GM18498 (cell line): ENCODE measurements at regions not wholly inside any gene's neighbourhood (a gene's known extent, or its start where the extent isn't known, plus 50 kb on each side); places are given as distances from the start of the nearest gene placed in this dataset.

Source experiments
- ATAC-seq: cut with Tn5 transposase; IDR thresholded peaks from one replicate; pipeline ENCODE4 v1.9.1; 2021; ENCODE audit warnings: mild to moderate bottlenecking, moderate library complexity; ENCODE audit not compliant: unreplicated experiment

DNA sequence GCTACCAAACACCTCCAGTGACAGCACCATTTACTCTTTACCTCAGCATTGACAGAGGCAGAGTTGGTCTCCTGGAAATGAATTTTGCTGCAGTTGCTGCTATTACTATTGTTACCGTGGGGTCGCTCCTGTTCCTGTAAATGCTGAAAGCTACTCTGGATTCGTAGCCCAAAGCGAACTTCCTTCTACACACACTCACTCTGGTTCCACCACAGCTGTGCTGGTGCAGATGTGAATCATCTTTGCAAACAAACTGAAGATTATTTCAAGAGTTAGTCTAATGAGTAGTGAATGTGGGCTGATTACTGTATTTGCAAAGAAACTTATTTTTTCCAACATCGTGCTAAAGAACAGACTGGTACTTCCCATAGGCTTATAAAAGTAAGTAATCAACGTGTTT lies 304.0 kb downstream of the LPIN1 start:
- ATAC-seq: no peak

- no peak for ATAC-seq
These were observed 305.4 kb downstream of the LPIN1 start for GRCh38 chr2:12051831-12052230.

GRCh38 chr2:12052796-12053195 lies 306.4 kb downstream of the LPIN1 start:
- no peak for ATAC-seq

DNA sequence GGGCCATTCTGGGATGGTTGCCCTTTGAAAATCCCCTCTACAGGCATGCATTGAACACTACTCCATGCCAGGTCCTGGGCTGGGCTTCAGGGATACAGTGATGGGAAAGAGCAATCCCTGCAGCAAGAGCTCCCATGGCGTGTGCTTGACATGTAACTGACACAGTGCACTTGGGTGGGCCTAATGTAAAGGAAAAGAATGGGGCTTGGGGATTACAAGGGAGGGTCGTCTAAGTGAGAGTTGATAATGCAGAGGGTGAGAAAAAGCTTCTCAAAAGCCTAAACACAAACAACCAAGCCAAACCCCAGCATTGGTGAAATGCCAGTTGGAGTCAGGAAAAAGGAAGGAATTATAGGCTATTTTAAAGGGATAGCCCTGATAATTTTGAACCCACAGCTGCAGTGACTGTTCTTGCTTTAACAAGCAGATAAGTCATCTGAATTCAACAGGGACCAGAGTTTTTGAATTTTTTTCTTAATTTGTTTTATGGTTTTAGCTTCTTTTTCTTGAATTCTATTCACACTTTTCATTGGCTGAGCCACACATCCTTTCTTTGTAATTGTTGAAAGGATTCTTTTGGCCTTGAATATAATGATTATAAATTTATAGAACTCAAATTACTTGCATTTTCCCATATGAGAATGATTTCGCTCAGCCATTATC lies 308.7 kb downstream of the LPIN1 start:
- ATAC-seq: no peak

GRCh38 chr2:12057436-12058166 lies 311.2 kb downstream of the LPIN1 start:
- peak; percentile 92 for ATAC-seq

DNA sequence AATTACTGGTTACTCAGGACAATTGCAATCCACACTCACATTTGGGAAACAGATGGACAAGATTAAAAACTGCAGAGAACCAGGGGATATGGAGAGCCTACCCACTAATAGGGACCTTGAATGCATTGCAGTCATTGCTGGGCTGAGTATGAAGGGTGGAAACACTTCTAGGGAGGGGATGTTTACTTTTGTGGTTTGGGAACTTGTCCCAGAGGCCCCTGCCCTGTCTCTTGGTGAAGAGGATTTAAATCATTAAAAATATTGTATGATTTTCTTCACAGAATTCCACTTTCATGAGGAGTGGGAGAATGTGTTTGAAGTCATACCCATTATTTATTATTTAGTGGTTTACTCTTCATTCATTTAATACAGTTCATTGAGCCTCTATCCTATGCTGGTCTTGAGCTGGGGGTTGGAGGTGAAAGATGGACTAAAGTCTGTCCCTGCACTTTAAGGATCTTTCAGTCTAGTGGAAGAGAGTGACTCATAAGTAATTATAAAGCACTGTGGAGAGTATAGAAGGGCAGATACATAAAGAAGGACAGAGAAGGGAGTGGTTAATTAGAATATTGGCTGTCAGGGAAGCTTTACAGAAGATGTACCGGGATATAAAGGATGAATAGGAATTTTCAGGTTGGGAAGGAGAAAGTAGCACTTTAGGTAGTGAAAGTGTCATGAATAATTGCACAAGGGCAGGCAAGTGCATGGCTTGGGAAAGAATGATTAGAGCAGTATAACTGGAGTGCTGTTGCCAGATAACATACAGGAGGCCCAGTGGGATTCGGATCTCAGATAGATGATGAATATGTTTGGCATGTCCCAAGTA lies 313.4 kb downstream of the LPIN1 start:
- no peak for ATAC-seq

- ATAC-seq: no peak
These were observed 314.5 kb downstream of the LPIN1 start for GRCh38 chr2:12060886-12061285.

DNA sequence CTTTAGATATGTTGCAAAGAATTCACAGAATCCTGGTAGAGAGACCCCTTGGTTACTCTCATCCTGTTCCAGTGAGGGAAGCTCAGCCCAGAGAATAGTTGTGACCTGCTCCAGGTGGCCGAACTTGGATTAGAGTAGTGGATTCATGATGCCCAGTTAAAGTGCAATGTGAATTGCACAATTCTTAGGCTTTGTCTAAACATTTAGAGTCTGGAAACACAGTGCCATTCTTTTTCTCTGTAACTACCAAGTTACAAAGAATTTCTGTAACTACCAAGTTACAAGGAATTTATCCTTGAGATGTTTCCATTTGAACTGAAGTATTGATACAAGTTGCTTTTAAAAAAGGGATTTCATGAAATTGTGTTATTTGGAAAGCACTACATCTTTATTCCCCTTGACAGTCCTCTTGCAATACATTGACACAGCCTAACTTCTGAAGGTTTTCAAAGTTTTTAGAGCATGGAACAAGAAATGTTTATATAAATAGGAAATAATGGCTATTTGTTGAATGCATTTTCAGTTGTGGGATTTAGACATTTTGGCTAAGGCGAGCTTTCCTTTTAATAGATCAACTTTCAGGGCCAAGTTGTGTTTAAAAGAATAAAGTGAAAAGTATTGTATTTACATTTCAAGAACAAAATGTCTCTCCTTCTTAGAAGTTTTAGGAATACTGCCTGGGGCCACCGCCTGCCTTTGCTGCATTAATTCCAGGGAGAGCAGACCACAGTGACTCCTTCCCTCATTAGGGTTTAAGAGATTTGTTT lies 315.0 kb downstream of the LPIN1 start:
- no peak for ATAC-seq

GRCh38 chr2:12062053-12062395 lies 315.6 kb downstream of the LPIN1 start:
- ATAC-seq: no peak

- ATAC-seq: no peak
These were observed 316.8 kb downstream of the LPIN1 start for GRCh38 chr2:12063210-12063609.

DNA sequence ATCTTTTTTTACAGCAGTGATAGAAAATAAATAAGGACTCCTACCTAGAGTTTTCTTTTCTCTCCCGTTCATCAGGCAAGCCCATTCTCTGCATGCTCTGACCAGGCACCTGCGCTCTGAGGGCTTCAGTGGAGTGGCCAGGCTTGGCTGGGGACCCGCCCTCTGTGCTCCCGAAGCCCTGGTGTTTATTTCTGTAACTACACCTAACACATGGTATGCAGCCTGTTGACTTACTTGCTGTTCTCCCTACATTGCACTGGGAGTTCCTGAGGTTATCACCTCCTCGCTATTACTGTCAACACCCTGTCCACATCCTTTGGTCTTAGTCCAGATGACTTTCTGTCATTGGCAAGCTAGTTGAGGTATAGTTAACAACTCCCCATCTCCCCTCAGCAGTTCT lies 317.7 kb downstream of the LPIN1 start:
- ATAC-seq: no peak

DNA sequence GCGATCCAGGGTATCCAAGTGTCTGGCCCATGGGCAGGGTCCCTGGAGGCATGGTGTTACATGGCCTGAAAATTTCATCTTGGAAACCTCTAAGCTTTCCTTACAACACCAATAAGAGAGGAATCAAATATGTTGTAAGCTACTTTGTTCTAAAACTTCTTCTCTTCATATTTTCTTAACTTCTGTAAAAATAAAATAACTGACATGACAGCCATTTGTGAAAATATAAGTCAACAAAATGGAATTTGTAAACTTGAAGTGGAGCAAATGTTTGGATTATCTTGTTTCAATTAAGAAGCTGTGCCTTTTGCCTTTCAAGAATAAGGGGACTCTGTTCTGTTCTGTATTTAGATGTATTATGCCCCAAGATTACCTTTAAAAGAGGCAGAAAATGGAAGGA lies 319.7 kb downstream of the LPIN1 start:
- ATAC-seq: no peak

DNA sequence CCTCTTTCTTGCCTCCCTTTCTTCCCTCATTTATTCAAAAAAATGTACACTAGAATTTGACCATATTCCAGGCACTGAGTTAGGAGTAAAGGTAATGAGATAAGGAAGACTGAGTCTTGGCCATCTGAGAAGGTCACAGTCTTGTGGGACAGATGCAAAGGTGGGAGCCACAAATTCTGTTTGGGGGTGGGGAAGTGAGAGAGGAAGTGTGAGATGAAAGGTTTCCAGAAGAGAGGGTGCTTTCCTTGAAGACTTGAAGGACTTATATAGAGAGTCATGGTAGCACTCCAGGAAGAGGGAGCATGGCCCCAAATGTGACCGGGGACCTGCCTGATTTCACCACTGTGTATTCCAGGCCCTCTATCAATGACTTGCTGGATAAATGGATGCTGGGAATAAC lies 320.6 kb downstream of the LPIN1 start:
- ATAC-seq: no peak

GRCh38 chr2:12068796-12069538 lies 322.5 kb downstream of the LPIN1 start:
- no peak for ATAC-seq

DNA sequence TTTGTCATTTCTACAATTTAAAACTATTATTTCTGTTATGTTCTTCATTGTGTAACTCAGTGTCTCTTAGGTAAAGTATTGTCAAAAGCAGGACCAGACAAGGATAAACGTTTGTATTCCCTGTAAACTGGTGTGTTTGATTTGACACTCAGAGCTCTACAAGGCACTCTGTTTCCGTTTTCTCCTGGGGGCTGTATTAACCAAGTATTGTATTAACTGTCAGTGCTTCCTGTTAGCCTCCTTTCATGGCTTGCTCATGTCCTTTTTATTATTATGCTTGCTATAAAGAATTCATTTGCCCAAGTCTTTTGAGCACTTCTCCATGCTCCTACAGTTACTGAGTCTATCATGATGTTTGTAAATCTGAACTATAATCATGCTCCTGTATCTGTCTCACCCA lies 323.7 kb downstream of the LPIN1 start:
- no peak for ATAC-seq

- ATAC-seq: no peak
These were observed 324.1 kb downstream of the LPIN1 start for GRCh38 chr2:12070581-12070980.

GRCh38 chr2:12071318-12071717 lies 324.9 kb downstream of the LPIN1 start:
- peak; percentile 67 for ATAC-seq

DNA sequence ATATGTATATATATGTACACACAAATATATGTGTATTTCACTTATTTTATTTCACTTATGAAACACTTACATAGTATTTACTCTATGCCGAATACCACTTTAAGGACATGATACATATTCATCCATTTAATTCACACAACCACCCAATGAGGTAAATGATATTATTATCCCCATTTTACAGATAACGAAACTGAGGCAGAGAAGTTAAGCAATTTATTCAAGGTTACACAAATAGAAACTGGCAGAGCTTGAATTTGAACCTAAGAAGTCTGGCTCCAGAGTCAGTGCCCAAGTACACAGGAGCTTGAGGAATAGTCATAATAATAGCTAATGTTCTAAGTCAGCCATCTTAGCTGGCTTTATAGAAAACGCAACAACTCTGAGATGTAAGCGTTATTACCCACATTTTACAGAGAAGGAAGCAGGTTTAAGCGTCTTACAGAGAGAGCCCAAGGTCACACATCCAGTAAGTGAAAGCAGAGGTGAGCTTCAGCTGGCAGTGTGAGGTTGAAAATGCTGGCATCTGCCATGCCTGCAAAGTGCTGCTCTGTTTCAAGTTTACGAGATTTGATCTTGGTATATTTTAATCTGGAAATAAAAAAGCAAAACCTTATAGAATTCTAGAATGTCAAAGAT lies 326.9 kb downstream of the LPIN1 start:
- no peak for ATAC-seq

DNA sequence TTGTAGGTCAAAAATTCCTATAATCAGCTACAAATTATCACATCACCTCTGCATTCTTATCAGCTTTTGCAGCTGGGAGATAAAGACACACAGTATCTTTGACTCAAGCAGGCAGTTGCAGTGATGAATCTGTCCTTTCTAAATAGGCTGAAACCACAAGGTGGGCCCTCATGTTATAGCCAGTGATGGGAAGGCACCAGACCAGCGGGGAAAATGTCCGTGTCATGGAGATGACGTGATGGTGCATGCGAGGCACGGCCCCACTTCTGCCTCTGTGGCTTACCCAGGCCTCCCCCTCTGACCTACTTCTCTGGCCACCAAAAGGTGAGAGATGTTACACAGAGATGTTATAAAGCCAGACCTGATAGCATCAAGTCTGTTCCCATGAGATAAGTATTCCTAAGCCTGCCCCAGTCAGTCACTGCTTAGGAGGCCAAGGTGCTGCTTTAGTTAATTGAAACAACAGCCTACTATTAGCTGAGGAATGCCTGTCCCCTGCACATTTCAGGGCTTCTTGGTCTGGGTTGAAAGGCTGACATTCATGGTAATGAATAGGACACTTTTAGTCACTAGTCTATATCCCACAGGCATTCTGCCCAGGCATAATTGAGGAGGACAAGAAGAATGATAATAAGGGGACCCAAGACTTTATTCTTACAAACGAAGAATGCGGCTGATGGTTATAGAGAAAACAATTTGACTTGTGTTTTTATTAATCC lies 327.9 kb downstream of the LPIN1 start:
- peak; percentile 37 for ATAC-seq
